ENCODE measurements at regions not wholly inside any gene's neighbourhood (a gene's known extent, or its start where the extent isn't known, plus 50 kb on each side); places are given as distances from the start of the nearest gene placed in this dataset.

DNA sequence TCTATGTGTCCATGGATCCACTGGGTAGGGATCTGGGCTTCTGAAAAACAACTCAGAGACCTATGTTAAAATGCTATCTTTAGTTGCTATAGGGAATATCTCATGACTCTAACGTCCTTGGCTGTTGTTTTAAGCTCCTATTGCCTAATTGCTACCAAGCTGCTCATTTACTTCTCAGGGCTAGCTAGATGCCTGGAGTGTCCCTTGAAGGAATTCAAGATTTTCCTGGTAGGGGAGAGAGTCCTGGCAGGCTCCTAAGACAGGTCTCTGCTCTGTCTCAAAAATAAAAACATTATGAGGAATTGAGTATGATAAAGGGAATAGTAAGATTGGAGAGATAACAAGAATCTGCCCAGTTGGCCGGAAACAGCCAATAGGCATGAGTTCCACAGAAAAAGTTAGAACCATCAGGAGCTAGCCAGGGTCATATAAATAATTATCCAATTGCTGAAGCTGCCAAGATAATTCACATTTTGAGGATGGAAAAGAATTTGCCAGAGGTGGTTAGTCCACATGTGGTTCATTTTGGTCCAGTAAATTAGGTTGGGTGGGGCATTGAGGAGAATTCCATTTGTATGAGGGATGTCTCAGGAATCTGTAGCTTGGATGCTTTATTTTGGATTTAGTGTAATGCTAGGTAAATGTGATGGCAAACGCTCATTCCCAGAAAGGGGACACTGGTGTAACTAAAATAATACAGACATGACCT lies 362.7 kb upstream of the VSTM2A start:
- TF ChIP-seq, protein P1, sequence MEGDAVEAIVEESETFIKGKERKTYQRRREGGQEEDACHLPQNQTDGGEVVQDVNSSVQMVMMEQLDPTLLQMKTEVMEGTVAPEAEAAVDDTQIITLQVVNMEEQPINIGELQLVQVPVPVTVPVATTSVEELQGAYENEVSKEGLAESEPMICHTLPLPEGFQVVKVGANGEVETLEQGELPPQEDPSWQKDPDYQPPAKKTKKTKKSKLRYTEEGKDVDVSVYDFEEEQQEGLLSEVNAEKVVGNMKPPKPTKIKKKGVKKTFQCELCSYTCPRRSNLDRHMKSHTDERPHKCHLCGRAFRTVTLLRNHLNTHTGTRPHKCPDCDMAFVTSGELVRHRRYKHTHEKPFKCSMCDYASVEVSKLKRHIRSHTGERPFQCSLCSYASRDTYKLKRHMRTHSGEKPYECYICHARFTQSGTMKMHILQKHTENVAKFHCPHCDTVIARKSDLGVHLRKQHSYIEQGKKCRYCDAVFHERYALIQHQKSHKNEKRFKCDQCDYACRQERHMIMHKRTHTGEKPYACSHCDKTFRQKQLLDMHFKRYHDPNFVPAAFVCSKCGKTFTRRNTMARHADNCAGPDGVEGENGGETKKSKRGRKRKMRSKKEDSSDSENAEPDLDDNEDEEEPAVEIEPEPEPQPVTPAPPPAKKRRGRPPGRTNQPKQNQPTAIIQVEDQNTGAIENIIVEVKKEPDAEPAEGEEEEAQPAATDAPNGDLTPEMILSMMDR (IDR thresholded peaks at IDR 0.05; ENCODE audit: low read length) = no peak
- TF ChIP-seq EZH2 (IDR thresholded peaks at IDR 0.05; ENCODE audit: borderline replicate concordance, low read length) = no peak
